HEK293 (cell line): ENCODE measurements at regions not wholly inside any gene's neighbourhood (a gene's known extent, or its start where the extent isn't known, plus 50 kb on each side); places are given as distances from the start of the nearest gene placed in this dataset.

Experiments used
- CTCF ChIA-PET: fragments of 350-600 bp; formaldehyde crosslinking; extraction: SDS; loops from one replicate; lab custom pipeline; 2021; ENCODE audit warnings: antibody characterized with exemption; lab: Yijun Ruan, JAX
- POLR2A ChIA-PET: fragments of 300-600 bp; formaldehyde crosslinking; extraction: SDS; loops from one replicate; lab custom pipeline; 2020; ENCODE audit warnings: antibody characterized with exemption, inconsistent platforms; lab: Yijun Ruan, JAX
- H3K27ac ChIP-seq: fragments of 200-500 bp; sonication (Bioruptor generic); 2 replicates; pipeline ENCODE4 v1.5.1; 2014; ENCODE audit warnings: low read depth, low read length, control low read depth, inconsistent platforms; ENCODE audit errors: extremely low read depth
- H3K36me3 ChIP-seq, 2 experiments: fragments of 200-500 bp in 1 of 2; sonication (Bioruptor generic) in 1 of 2; 1 replicate in 1 of 2; 2 replicates in 1 of 2; pipeline ENCODE4 v1.5.1; 2014 to 2017; ENCODE audit warnings: inconsistent platforms in 2 of 2, low read length in 2 of 2; ENCODE audit not compliant: control insufficient read depth in 2 of 2, insufficient read depth in 1 of 2
- H3K4me1 ChIP-seq: fragments of 200-500 bp; sonication (Bioruptor generic); 2 replicates; pipeline ENCODE4 v1.5.1; 2014; ENCODE audit warnings: mild to moderate bottlenecking, low read length, inconsistent platforms; ENCODE audit not compliant: control insufficient read depth, insufficient read depth
- H3K4me3 ChIP-seq: 2 replicates; pipeline ENCODE4 v1.5.1; 2011; ENCODE audit warnings: low read depth, mild to moderate bottlenecking, control low read depth, low read length, moderate library complexity
- H3K9me3 ChIP-seq: fragments of 200-500 bp; sonication (Bioruptor generic); 2 replicates; pipeline ENCODE4 v1.5.1; 2014; ENCODE audit warnings: low read depth, low read length, inconsistent platforms; ENCODE audit not compliant: control insufficient read depth, insufficient read depth
- CTCF ChIP-seq: fragments of 450-650 bp; formaldehyde crosslinking; IDR thresholded peaks from 2 replicates; pipeline ENCODE4 v1.5.1; 2016; ENCODE audit warnings: missing biosample characterization, missing genetic modification characterization
- KLF1 ChIP-seq: fragments of 450-650 bp; formaldehyde crosslinking; IDR thresholded peaks from 2 replicates; pipeline ENCODE4 v1.5.1; 2016; ENCODE audit warnings: missing biosample characterization, missing genetic modification characterization
- KLF17 ChIP-seq: fragments of 450-650 bp; formaldehyde crosslinking; IDR thresholded peaks from 2 replicates; pipeline ENCODE4 v1.5.1; 2016; ENCODE audit warnings: missing biosample characterization, missing genetic modification characterization
- MYNN ChIP-seq: fragments of 450-650 bp; formaldehyde crosslinking; IDR thresholded peaks from 2 replicates; pipeline ENCODE4 v1.5.1; 2016; ENCODE audit warnings: missing biosample characterization, missing genetic modification characterization, borderline replicate concordance
- SCRT2 ChIP-seq: fragments of 450-650 bp; formaldehyde crosslinking; IDR thresholded peaks from 2 replicates; pipeline ENCODE4 v1.5.1; 2016; ENCODE audit warnings: missing biosample characterization, missing genetic modification characterization
- TSHZ1 ChIP-seq: fragments of 450-650 bp; formaldehyde crosslinking; IDR thresholded peaks from 2 replicates; pipeline ENCODE4 v1.5.1; 2016; ENCODE audit warnings: missing biosample characterization, missing genetic modification characterization, borderline replicate concordance
- YY2 ChIP-seq: fragments of 450-650 bp; formaldehyde crosslinking; IDR thresholded peaks from 2 replicates; pipeline ENCODE4 v1.5.1; 2016; ENCODE audit warnings: missing biosample characterization, missing genetic modification characterization
- ZFP41 ChIP-seq: fragments of 450-650 bp; formaldehyde crosslinking; IDR thresholded peaks from 2 replicates; pipeline ENCODE4 v1.5.1; 2016; ENCODE audit warnings: missing biosample characterization, missing genetic modification characterization, borderline replicate concordance
- ZNF10 ChIP-seq: fragments of 450-650 bp; formaldehyde crosslinking; IDR thresholded peaks from 2 replicates; pipeline ENCODE4 v1.5.1; 2017; ENCODE audit warnings: missing biosample characterization, missing genetic modification characterization
- ZNF155 ChIP-seq: fragments of 450-650 bp; formaldehyde crosslinking; IDR thresholded peaks from 2 replicates; pipeline ENCODE4 v1.5.1; 2016; ENCODE audit warnings: missing biosample characterization, missing genetic modification characterization
- ZNF239 ChIP-seq: fragments of 450-650 bp; formaldehyde crosslinking; IDR thresholded peaks from 2 replicates; pipeline ENCODE4 v1.5.1; 2016; ENCODE audit warnings: missing biosample characterization, missing genetic modification characterization
- ZNF266 ChIP-seq: fragments of 450-650 bp; formaldehyde crosslinking; IDR thresholded peaks from 2 replicates; pipeline ENCODE4 v1.5.1; 2016; ENCODE audit warnings: missing biosample characterization, missing genetic modification characterization, low read depth
- ZNF274 ChIP-seq, 2 experiments: fragments of 200-500 bp in 1 of 2; fragments of 450-650 bp in 1 of 2; sonication (Bioruptor generic) in 1 of 2; formaldehyde crosslinking in 1 of 2; IDR thresholded peaks; 2 replicates each; pipeline versions ENCODE4 v1.5.1 to v1.6.1; 2014 to 2016; ENCODE audit warnings: borderline replicate concordance in 1 of 2, inconsistent platforms in 1 of 2, low read length in 1 of 2, missing biosample characterization in 1 of 2, missing genetic modification characterization in 1 of 2
- ZNF391 ChIP-seq: fragments of 450-650 bp; formaldehyde crosslinking; IDR thresholded peaks from 2 replicates; pipeline ENCODE4 v1.5.1; 2016; ENCODE audit warnings: low read depth, missing biosample characterization, missing genetic modification characterization, borderline replicate concordance
- ZNF416 ChIP-seq: fragments of 450-650 bp; formaldehyde crosslinking; IDR thresholded peaks from 2 replicates; pipeline ENCODE4 v1.5.1; 2016; ENCODE audit warnings: missing biosample characterization, missing genetic modification characterization
- ZNF48 ChIP-seq: fragments of 450-650 bp; formaldehyde crosslinking; IDR thresholded peaks from 2 replicates; pipeline ENCODE4 v1.5.1; 2016; ENCODE audit warnings: missing biosample characterization, missing genetic modification characterization
- ZNF501 ChIP-seq: fragments of 450-650 bp; formaldehyde crosslinking; IDR thresholded peaks from 2 replicates; pipeline ENCODE4 v1.5.1; 2016; ENCODE audit warnings: missing biosample characterization, missing genetic modification characterization
- ZNF623 ChIP-seq: fragments of 450-650 bp; formaldehyde crosslinking; IDR thresholded peaks from 2 replicates; pipeline ENCODE4 v1.5.1; 2016; ENCODE audit warnings: missing biosample characterization, missing genetic modification characterization
- ZNF624 ChIP-seq: fragments of 450-650 bp; formaldehyde crosslinking; IDR thresholded peaks from 2 replicates; pipeline ENCODE4 v1.5.1; 2017; ENCODE audit warnings: missing biosample characterization, missing genetic modification characterization
- ZNF664 ChIP-seq: fragments of 450-650 bp; formaldehyde crosslinking; IDR thresholded peaks from 2 replicates; pipeline ENCODE4 v1.5.1; 2016; ENCODE audit warnings: missing biosample characterization, missing genetic modification characterization
- ZNF670 ChIP-seq: fragments of 450-650 bp; formaldehyde crosslinking; IDR thresholded peaks from 2 replicates; pipeline ENCODE4 v1.5.1; 2016; ENCODE audit warnings: missing biosample characterization, missing genetic modification characterization, low read depth
- ZNF692 ChIP-seq: fragments of 450-650 bp; formaldehyde crosslinking; IDR thresholded peaks from 2 replicates; pipeline ENCODE4 v1.5.1; 2016; ENCODE audit warnings: missing biosample characterization, missing genetic modification characterization
- ZNF792 ChIP-seq: fragments of 450-650 bp; formaldehyde crosslinking; IDR thresholded peaks from 2 replicates; pipeline ENCODE4 v1.5.1; 2016; ENCODE audit warnings: missing biosample characterization, missing genetic modification characterization
- ZSCAN5A ChIP-seq: fragments of 450-650 bp; formaldehyde crosslinking; IDR thresholded peaks from 2 replicates; pipeline ENCODE4 v1.5.1; 2016; ENCODE audit warnings: missing biosample characterization, missing genetic modification characterization

GRCh38 chr10:8911032-8911431 lies 856.5 kb downstream of the GATA3 start:
- Histone ChIP-seq H3K36me3 (no peaks in the 10 kb centered on the region), H3K4me3 (no peak overlapping the region), H3K27ac (no peak overlapping the region), H3K4me1 (peaks cover 3% of the 10 kb centered on the region; the same call in 1 of the 2 replicates), H3K9me3 (no peaks in the 10 kb centered on the region)
- CTCF ChIA-PET: interaction anchor here (0.6 kb wide), 1 partner anchor 56 kb away, joined by 3 read pairs; no protein-coding TSS in a partner anchor
- POLR2A ChIA-PET: no interaction called here
- TF ChIP-seq ZNF623 (tag by site-specific recombination) (no peak), ZNF10 (no peak), ZNF48 (no peak), YY2 (tag by site-specific recombination) (no peak), SCRT2 (tag by site-specific recombination) (no peak)

- TF ChIP-seq KLF17 (no peak), MYNN (no peak), ZNF792 (tag by site-specific recombination) (no peak), ZNF239 (tag by site-specific recombination) (no peak), TSHZ1 (tag by site-specific recombination) (no peak), KLF1 (no peak), CTCF (tag by site-specific recombination) (no peak), ZNF416 (tag by site-specific recombination) (no peak), ZNF664 (tag by site-specific recombination) (no peak), SCRT2 (tag by site-specific recombination) (no peak), ZNF692 (tag by site-specific recombination) (no peak), ZNF670 (tag by site-specific recombination) (no peak), ZNF501 (tag by site-specific recombination) (no peak), ZNF624 (no peak), ZNF274 (IDR thresholded peaks at IDR 0.05; ENCODE audit: low read length) (no peak), ZNF274 (tag by site-specific recombination; IDR thresholded peaks at IDR 0.05; ENCODE audit: borderline replicate concordance) (no peak), ZSCAN5A (tag by site-specific recombination) (no peak), ZFP41 (tag by site-specific recombination) (no peak), ZNF155 (no peak), ZNF266 (tag by site-specific recombination) (no peak), ZNF391 (tag by site-specific recombination) (no peak)
- peaks cover 3% of the 10 kb centered on the region; the same call in 1 of the 2 replicates for H3K4me1 ChIP-seq
- H3K27ac ChIP-seq: no peak overlapping the region
- H3K4me3 ChIP-seq: no peak overlapping the region
- CTCF ChIA-PET: interaction anchor here (0.5 to 1.1 kb wide), 3 partner anchors 239 to 907 kb away, joined by 3 to 4 read pairs (median 3); no protein-coding TSS in a partner anchor
- POLR2A ChIA-PET: no interaction called here
- H3K36me3 ChIP-seq: no peaks in the 10 kb centered on the region
- no peaks in the 10 kb centered on the region for H3K9me3 ChIP-seq
Measured at GRCh38 chr10:8912108-8912507, 857.6 kb downstream of the GATA3 start.
